HEK293T (cell line): ENCODE measurements at regions not wholly inside any gene's neighbourhood (a gene's known extent, or its start where the extent isn't known, plus 50 kb on each side); places are given as distances from the start of the nearest gene placed in this dataset.

Source experiments
- CTCF ChIA-PET: fragments of 350-600 bp; formaldehyde crosslinking; extraction: SDS; loops from one replicate; lab custom pipeline; 2021; ENCODE audit warnings: antibody characterized with exemption, inconsistent platforms; lab: Yijun Ruan, JAX
- POLR2A ChIA-PET: fragments of 350-600 bp; formaldehyde crosslinking; extraction: SDS; loops from one replicate; lab custom pipeline; 2020; ENCODE audit warnings: antibody characterized with exemption, inconsistent platforms; lab: Yijun Ruan, JAX
- DNase-seq: peaks from one replicate; pipeline ENCODE4 v3.0.0; 2012; ENCODE audit warnings: mixed read lengths; ENCODE audit errors: extremely low spot score
- ARNT ChIP-seq: fragments of 450-650 bp; IDR thresholded peaks from 2 replicates; pipeline ENCODE4 v1.6.1; 2017; ENCODE audit warnings: mild to moderate bottlenecking
- BHLHE40 ChIP-seq: fragments of 450-650 bp; IDR thresholded peaks from 2 replicates; pipeline ENCODE4 v1.6.1; 2016; ENCODE audit warnings: mild to moderate bottlenecking, moderate library complexity, borderline replicate concordance
- CTBP1 ChIP-seq: fragments of 450-650 bp; IDR thresholded peaks from 2 replicates; pipeline ENCODE4 v1.6.1; 2016; ENCODE audit warnings: borderline replicate concordance
- ELF4 ChIP-seq: fragments of 450-650 bp; IDR thresholded peaks from 2 replicates; pipeline ENCODE4 v1.6.1; 2017; ENCODE audit warnings: antibody characterized with exemption
- FOXA1 ChIP-seq: fragments of 450-650 bp; IDR thresholded peaks from 2 replicates; pipeline ENCODE4 v1.6.1; 2016; ENCODE audit warnings: mild to moderate bottlenecking
- FOXK2 ChIP-seq: fragments of 450-650 bp; IDR thresholded peaks from 2 replicates; pipeline ENCODE4 v1.6.1; 2016; ENCODE audit warnings: mild to moderate bottlenecking
- FOXM1 ChIP-seq: fragments of 450-650 bp; IDR thresholded peaks from 2 replicates; pipeline ENCODE4 v1.6.1; 2017; ENCODE audit warnings: mild to moderate bottlenecking, borderline replicate concordance
- HDGF ChIP-seq: fragments of 450-650 bp; IDR thresholded peaks from 2 replicates; pipeline ENCODE4 v1.6.1; 2017; ENCODE audit warnings: antibody characterized with exemption, borderline replicate concordance
- L3MBTL2 ChIP-seq: fragments of 450-650 bp; conservative IDR thresholded peaks from 2 replicates; pipeline ENCODE4 v1.6.1; 2016; ENCODE audit warnings: mild to moderate bottlenecking
- LEF1 ChIP-seq: fragments of 450-650 bp; IDR thresholded peaks from 2 replicates; pipeline ENCODE4 v1.6.1; 2017; ENCODE audit warnings: mild to moderate bottlenecking, borderline replicate concordance
- NFRKB ChIP-seq: fragments of 450-650 bp; IDR thresholded peaks from 2 replicates; pipeline ENCODE4 v1.6.1; 2016; ENCODE audit warnings: mild to moderate bottlenecking, moderate library complexity
- PKNOX1 ChIP-seq: fragments of 450-650 bp; IDR thresholded peaks from 2 replicates; pipeline ENCODE4 v1.6.1; 2016
- SP1 ChIP-seq: fragments of 450-650 bp; IDR thresholded peaks from 2 replicates; pipeline ENCODE4 v1.6.1; 2017
- SUZ12 ChIP-seq: fragments of 450-650 bp; IDR thresholded peaks from 2 replicates; pipeline ENCODE4 v1.6.1; 2016; ENCODE audit warnings: mild to moderate bottlenecking
- TARDBP ChIP-seq: fragments of 450-650 bp; IDR thresholded peaks from 2 replicates; pipeline ENCODE4 v1.6.1; 2016
- ZNF384 ChIP-seq: fragments of 450-650 bp; IDR thresholded peaks from 2 replicates; pipeline ENCODE4 v1.6.1; 2016

- ChIA-PET CTCF (no interaction called here), POLR2A (no interaction called here)
- TF ChIP-seq FOXM1 (no peak), LEF1 (no peak), SP1 (no peak), ELF4 (no peak)
- DNase-seq, result no peak
Observed at GRCh38 chr9:28922891-28923290, 1349.6 kb upstream of the C9orf72 start.

GRCh38 chr9:28923351-28923750, 1350.1 kb upstream of the C9orf72 start:
- CTCF ChIA-PET, result no interaction called here
- POLR2A ChIA-PET, result no interaction called here
- no peak for TF ChIP-seq L3MBTL2
- no peak for TF ChIP-seq ARNT
- no peak for TF ChIP-seq CTBP1
- no peak for TF ChIP-seq NFRKB
- TF ChIP-seq LEF1, result no peak
- TF ChIP-seq PKNOX1, result no peak
- TF ChIP-seq FOXK2, result no peak
- TF ChIP-seq FOXM1, result no peak
- no peak for TF ChIP-seq HDGF
- TF ChIP-seq SP1, result no peak
- no peak for TF ChIP-seq BHLHE40
- no peak for DNase-seq

- CTCF ChIA-PET, result no interaction called here
- no peak for TF ChIP-seq CTBP1
- no peak for TF ChIP-seq SP1
- no peak for TF ChIP-seq SUZ12
- no peak for TF ChIP-seq ARNT
- no peak for TF ChIP-seq ZNF384
- DNase-seq, result no peak
- POLR2A ChIA-PET, result no interaction called here
Observed at GRCh38 chr9:28925157-28925556, 1351.9 kb upstream of the C9orf72 start.

GRCh38 chr9:28926306-28926705, 1353.0 kb upstream of the C9orf72 start:
- no peak for DNase-seq
- no peak for TF ChIP-seq SUZ12
- no peak for TF ChIP-seq ARNT
- TF ChIP-seq NFRKB, result no peak
- TF ChIP-seq CTBP1, result no peak
- no peak for TF ChIP-seq BHLHE40
- TF ChIP-seq LEF1, result no peak
- TF ChIP-seq L3MBTL2, result no peak
- TF ChIP-seq PKNOX1, result no peak
- TF ChIP-seq ELF4, result no peak
- TF ChIP-seq FOXK2, result no peak
- no peak for TF ChIP-seq HDGF
- TF ChIP-seq SP1, result no peak

GRCh38 chr9:28927691-28928090, 1354.4 kb upstream of the C9orf72 start:
- CTCF ChIA-PET, result interaction anchor here (0.6 kb wide), 2 partner anchors 197 to 263 kb away, joined by 5 to 6 read pairs; no protein-coding TSS in a partner anchor
- TF ChIP-seq SP1 (no peak), SUZ12 (no peak), BHLHE40 (no peak), ELF4 (no peak), NFRKB (no peak), FOXM1 (no peak), L3MBTL2 (no peak), LEF1 (no peak), FOXA1 (no peak), CTBP1 (no peak), ZNF384 (no peak), FOXK2 (no peak), ARNT (no peak), HDGF (no peak), TARDBP (no peak)
- POLR2A ChIA-PET, result no interaction called here
- no peak for DNase-seq

More at GRCh38 chr9:28926306-28926705, 1353.0 kb upstream of the C9orf72 start:
- POLR2A ChIA-PET, result no interaction called here
- CTCF ChIA-PET, result no interaction called here

- ChIA-PET POLR2A (no interaction called here), CTCF (no interaction called here)
- no peak for DNase-seq
- TF ChIP-seq CTBP1, result no peak
- no peak for TF ChIP-seq PKNOX1
- TF ChIP-seq FOXM1, result no peak
- no peak for TF ChIP-seq L3MBTL2
- TF ChIP-seq LEF1, result no peak
- TF ChIP-seq HDGF, result no peak
- no peak for TF ChIP-seq FOXK2
- no peak for TF ChIP-seq ELF4
- no peak for TF ChIP-seq BHLHE40
- no peak for TF ChIP-seq TARDBP
- no peak for TF ChIP-seq NFRKB
Observed at GRCh38 chr9:28929433-28929832, 1356.2 kb upstream of the C9orf72 start.

GRCh38 chr9:28930766-28931165, 1357.5 kb upstream of the C9orf72 start:
- no peak for TF ChIP-seq SP1
- no peak for TF ChIP-seq ZNF384
- TF ChIP-seq FOXA1, result no peak
- TF ChIP-seq HDGF, result no peak
- no peak for TF ChIP-seq BHLHE40
- no peak for TF ChIP-seq NFRKB
- TF ChIP-seq L3MBTL2, result no peak
- no peak for TF ChIP-seq CTBP1
- no peak for TF ChIP-seq LEF1
- no peak for TF ChIP-seq FOXK2
- no peak for DNase-seq
- ChIA-PET CTCF (no interaction called here), POLR2A (no interaction called here)
